PFSK-1 (cell line): ENCODE measurements at regions not wholly inside any gene's neighbourhood (a gene's known extent, or its start where the extent isn't known, plus 50 kb on each side); places are given as distances from the start of the nearest gene placed in this dataset.

Source experiments
- FOXP2 ChIP-seq: optimal IDR thresholded peaks from 2 replicates; pipeline ENCODE3; 2011; ENCODE audit warnings: borderline replicate concordance, control low read depth, inconsistent platforms; ENCODE audit not compliant: insufficient read depth; ENCODE audit errors: extremely low read length, extremely low read depth
- POLR2AphosphoS5 ChIP-seq: IDR thresholded peaks from 2 replicates; pipeline ENCODE4 v1.6.1; 2012; ENCODE audit warnings: low read depth, mild to moderate bottlenecking, control low read depth, low read length, moderate library complexity
- SIN3A ChIP-seq: IDR thresholded peaks from 2 replicates; pipeline ENCODE4 v1.6.1; 2012; ENCODE audit warnings: mild to moderate bottlenecking, low read length, moderate library complexity, borderline replicate concordance; ENCODE audit not compliant: insufficient read depth
- TAF1 ChIP-seq: IDR thresholded peaks from 2 replicates; pipeline ENCODE4 v1.6.1; 2012; ENCODE audit warnings: low read length, control low read depth, borderline replicate concordance; ENCODE audit not compliant: insufficient read depth
- TF ChIP-seq, protein P1 (sequence below), 2 experiments: IDR thresholded peaks; 2 replicates each; pipeline versions ENCODE4 v1.6.1 to v1.8.0; 2011 to 2012; ENCODE audit warnings: low read depth in 2 of 2, low read length in 2 of 2, control low read depth in 1 of 2, inconsistent platforms in 1 of 2, mild to moderate bottlenecking in 1 of 2, moderate library complexity in 1 of 2; ENCODE audit not compliant: insufficient read depth in 1 of 2

DNA sequence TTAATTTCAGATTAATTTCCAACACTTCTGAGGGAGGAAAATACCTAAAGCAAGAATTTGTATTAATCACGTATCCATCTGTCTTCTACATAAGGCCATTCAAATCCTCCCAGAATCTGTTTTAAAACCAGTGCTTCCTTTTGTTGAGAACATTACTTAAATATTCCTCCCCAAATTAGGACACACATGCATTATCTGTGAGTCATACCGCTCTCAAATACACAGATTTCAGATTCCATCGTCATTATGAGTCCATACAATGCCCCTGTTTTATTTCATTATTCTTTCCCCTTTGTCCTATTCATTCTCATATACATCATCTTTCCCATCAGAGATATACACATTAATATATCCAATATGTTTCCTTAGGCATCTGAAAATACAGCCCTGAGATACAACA is 57.3 kb upstream of the PRSS12 start:
- TF ChIP-seq FOXP2 (no peak), POLR2AphosphoS5 (no peak), TAF1 (no peak), SIN3A (no peak)
- TF ChIP-seq, protein P1, sequence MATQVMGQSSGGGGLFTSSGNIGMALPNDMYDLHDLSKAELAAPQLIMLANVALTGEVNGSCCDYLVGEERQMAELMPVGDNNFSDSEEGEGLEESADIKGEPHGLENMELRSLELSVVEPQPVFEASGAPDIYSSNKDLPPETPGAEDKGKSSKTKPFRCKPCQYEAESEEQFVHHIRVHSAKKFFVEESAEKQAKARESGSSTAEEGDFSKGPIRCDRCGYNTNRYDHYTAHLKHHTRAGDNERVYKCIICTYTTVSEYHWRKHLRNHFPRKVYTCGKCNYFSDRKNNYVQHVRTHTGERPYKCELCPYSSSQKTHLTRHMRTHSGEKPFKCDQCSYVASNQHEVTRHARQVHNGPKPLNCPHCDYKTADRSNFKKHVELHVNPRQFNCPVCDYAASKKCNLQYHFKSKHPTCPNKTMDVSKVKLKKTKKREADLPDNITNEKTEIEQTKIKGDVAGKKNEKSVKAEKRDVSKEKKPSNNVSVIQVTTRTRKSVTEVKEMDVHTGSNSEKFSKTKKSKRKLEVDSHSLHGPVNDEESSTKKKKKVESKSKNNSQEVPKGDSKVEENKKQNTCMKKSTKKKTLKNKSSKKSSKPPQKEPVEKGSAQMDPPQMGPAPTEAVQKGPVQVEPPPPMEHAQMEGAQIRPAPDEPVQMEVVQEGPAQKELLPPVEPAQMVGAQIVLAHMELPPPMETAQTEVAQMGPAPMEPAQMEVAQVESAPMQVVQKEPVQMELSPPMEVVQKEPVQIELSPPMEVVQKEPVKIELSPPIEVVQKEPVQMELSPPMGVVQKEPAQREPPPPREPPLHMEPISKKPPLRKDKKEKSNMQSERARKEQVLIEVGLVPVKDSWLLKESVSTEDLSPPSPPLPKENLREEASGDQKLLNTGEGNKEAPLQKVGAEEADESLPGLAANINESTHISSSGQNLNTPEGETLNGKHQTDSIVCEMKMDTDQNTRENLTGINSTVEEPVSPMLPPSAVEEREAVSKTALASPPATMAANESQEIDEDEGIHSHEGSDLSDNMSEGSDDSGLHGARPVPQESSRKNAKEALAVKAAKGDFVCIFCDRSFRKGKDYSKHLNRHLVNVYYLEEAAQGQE (IDR thresholded peaks at IDR 0.05; ENCODE audit: insufficient read depth in 1 of 2, low read depth in 2 of 2, low read length in 2 of 2), result no peak

DNA sequence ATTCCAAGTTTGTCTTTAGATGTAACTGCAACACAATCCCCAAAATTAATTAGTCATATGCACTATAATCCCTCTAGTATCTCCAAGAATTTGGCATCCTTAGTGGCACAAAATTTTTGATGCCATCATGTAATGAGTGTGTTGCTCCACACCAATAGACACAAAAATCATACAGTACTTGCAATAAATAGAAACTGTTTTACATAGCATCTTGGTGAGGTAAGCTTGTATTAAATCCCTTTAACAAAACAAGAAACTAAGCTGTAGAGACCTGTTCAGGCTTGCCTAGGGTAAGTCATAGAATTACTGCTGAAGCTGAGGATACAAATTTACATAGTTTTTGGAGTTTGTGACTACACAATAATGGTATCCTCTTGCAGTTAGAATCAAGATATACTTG is 64.5 kb upstream of the PRSS12 start:
- no peak for TF ChIP-seq FOXP2
- TF ChIP-seq, protein P1 (IDR thresholded peaks at IDR 0.05; ENCODE audit: insufficient read depth in 1 of 2, low read depth in 2 of 2, low read length in 2 of 2), result no peak
- no peak for TF ChIP-seq POLR2AphosphoS5
- no peak for TF ChIP-seq SIN3A
- TF ChIP-seq TAF1, result no peak

- TF ChIP-seq TAF1 (no peak), SIN3A (no peak), POLR2AphosphoS5 (no peak), FOXP2 (no peak)
- TF ChIP-seq, protein P1 (IDR thresholded peaks at IDR 0.05; ENCODE audit: insufficient read depth in 1 of 2, low read depth in 2 of 2, low read length in 2 of 2), result no peak
Observed at GRCh38 chr4:118557298-118557851, 127.8 kb upstream of the METTL14 start.

- no peak for TF ChIP-seq POLR2AphosphoS5
Observed at GRCh38 chr4:118585015-118585414, 100.2 kb upstream of the METTL14 start.

GRCh38 chr4:118586357-118586790 is 98.8 kb upstream of the METTL14 start:
- TF ChIP-seq SIN3A, result no peak
- no peak for TF ChIP-seq TAF1
- TF ChIP-seq FOXP2, result no peak
- no peak for TF ChIP-seq POLR2AphosphoS5
- TF ChIP-seq, protein P1 (IDR thresholded peaks at IDR 0.05; ENCODE audit: insufficient read depth in 1 of 2, low read depth in 2 of 2, low read length in 2 of 2), result no peak
